ENCODE measurements at regions not wholly inside any gene's neighbourhood (a gene's known extent, or its start where the extent isn't known, plus 50 kb on each side); places are given as distances from the start of the nearest gene placed in this dataset.
"Not testable (repeated sequence)": the region's sequence is repeated elsewhere in the genome, so short reads cannot be mapped to it uniquely, and the experiment has no call there.

DNA sequence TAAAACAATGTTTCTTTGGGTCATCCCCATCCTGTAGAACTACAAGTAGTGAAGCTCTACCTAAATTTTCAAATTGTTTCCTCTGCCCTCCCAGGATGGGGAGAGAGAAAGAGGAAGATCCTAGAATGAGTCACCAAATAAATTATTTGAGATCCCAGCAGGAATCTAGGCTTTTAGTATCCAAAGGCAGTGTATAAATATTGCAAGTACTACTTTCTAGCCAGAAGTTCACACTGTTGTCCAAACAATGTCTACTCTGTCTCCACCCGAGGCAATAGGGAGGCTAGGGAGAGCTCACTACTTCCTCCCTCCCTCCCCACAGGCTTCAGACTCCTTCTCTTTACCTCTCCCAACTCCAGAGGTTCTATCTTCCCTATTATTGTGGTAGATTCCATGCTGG lies 362.8 kb downstream of the MRPS30 start:
- TF ChIP-seq EZH2phosphoT487 (IDR thresholded peaks at IDR 0.05; ENCODE audit: low read depth, severe bottlenecking, unreplicated experiment) = no peak
- TF ChIP-seq CTCF (IDR thresholded peaks at IDR 0.05; ENCODE audit: poor library complexity) = no peak
- TF ChIP-seq EZH2 (IDR thresholded peaks at IDR 0.05; ENCODE audit: borderline replicate concordance) = no peak
- DNase-seq (ENCODE audit: low spot score) = no peak
- no peaks in the 10 kb centered on the region for H3K4me1 ChIP-seq (ENCODE audit: insufficient read depth)

GRCh38 chr5:45172634-45173033 lies 363.9 kb downstream of the MRPS30 start:
- not testable (repeated sequence) for H3K4me1 ChIP-seq (ENCODE audit: insufficient read depth); H3K4me2 ChIP-seq; H3K9me3 ChIP-seq (ENCODE audit: low read depth); H3K36me3 ChIP-seq (replicated peaks; ENCODE audit: insufficient read depth, low read depth); H3K27me3 ChIP-seq; H3K4me3 ChIP-seq; H3K27ac ChIP-seq; DNase-seq (ENCODE audit: low spot score); H3K79me2 ChIP-seq; H4K20me1 ChIP-seq (ENCODE audit: insufficient read depth, poor library complexity, severe bottlenecking); H3K9me2 ChIP-seq (replicated peaks; ENCODE audit: insufficient read depth); H2AFZ ChIP-seq
- 93% methylated on average over 11 of the region's 11 CpGs for WGBS (ENCODE audit: low lambda C conversion rate, missing lambda C conversion rate)

More for the DNA sequence above, 362.8 kb downstream of the MRPS30 start:
- no peaks in the 10 kb centered on the region for H3K36me3 ChIP-seq (replicated peaks; ENCODE audit: insufficient read depth, low read depth)
- no peak overlapping the region for H3K4me3 ChIP-seq
- 67% methylated on average over 1 of the region's 1 CpG for WGBS (ENCODE audit: low lambda C conversion rate, missing lambda C conversion rate)
- no peaks in the 10 kb centered on the region for H3K27me3 ChIP-seq
- no peak overlapping the region for H3K27ac ChIP-seq
- no peak overlapping the region for H2AFZ ChIP-seq
- no peaks in the 10 kb centered on the region for H4K20me1 ChIP-seq (ENCODE audit: insufficient read depth, poor library complexity, severe bottlenecking)
- H3K4me2 ChIP-seq = no peak overlapping the region
- H3K79me2 ChIP-seq = no peaks in the 10 kb centered on the region
- no peaks in the 10 kb centered on the region for H3K9me2 ChIP-seq (replicated peaks; ENCODE audit: insufficient read depth)
- H3K9me3 ChIP-seq (ENCODE audit: low read depth) = no peaks in the 10 kb centered on the region

DNA sequence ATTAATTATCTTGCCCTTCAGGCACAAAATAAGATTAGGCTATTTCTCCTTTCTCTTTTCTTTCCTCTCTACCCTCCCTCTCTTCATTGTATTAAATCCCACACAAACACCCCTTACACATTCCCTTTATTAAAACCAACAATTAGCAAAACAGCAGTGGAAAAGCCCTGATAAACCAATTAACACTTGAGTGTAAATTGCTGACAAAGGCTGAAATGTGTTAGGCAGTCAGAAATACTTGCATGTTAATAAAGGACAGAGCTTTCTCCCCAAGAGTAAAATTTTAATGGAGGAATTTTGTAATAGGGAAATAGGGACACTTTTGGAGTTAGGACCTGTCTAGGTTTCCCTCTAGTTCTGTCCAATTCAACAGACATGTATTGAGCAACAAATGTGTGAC lies 370.9 kb downstream of the MRPS30 start:
- Histone ChIP-seq H3K9me2 (replicated peaks; ENCODE audit: insufficient read depth) (no peaks in the 10 kb centered on the region), H3K27me3 (no peaks in the 10 kb centered on the region), H2AFZ (no peak overlapping the region), H3K4me1 (ENCODE audit: insufficient read depth) (no peaks in the 10 kb centered on the region), H3K4me3 (no peak overlapping the region), H3K79me2 (no peaks in the 10 kb centered on the region), H3K27ac (no peak overlapping the region), H3K4me2 (no peak overlapping the region), H3K9me3 (ENCODE audit: low read depth) (no peaks in the 10 kb centered on the region), H3K36me3 (replicated peaks; ENCODE audit: insufficient read depth, low read depth) (no peaks in the 10 kb centered on the region), H4K20me1 (ENCODE audit: insufficient read depth, poor library complexity, severe bottlenecking) (no peaks in the 10 kb centered on the region)
- no peak for DNase-seq (ENCODE audit: low spot score)
- TF ChIP-seq CTCF (IDR thresholded peaks at IDR 0.05; ENCODE audit: poor library complexity) (no peak), EZH2phosphoT487 (IDR thresholded peaks at IDR 0.05; ENCODE audit: low read depth, severe bottlenecking, unreplicated experiment) (no peak), EZH2 (IDR thresholded peaks at IDR 0.05; ENCODE audit: borderline replicate concordance) (no peak)

DNA sequence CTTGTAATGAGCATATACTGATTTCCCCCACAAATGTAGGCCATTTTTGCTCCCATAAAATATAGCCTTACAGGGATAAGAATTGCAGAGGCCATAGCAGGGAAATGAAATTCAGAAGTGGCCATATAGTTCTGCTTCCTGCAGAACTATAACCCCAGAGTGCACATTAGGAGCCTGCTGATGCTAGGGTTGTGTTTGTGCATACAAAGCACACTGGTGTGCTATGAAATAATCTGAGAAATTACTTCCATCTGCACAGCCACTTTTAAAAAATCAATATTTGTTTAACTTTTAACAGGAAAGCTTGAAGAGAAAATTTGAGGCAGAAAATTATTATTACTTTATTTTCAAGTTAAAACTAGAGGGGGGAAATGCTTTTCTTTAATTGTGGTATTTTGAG lies 380.3 kb downstream of the MRPS30 start:
- TF ChIP-seq EZH2phosphoT487 (IDR thresholded peaks at IDR 0.05; ENCODE audit: low read depth, severe bottlenecking, unreplicated experiment) (no peak), CTCF (IDR thresholded peaks at IDR 0.05; ENCODE audit: poor library complexity) (no peak), EZH2 (IDR thresholded peaks at IDR 0.05; ENCODE audit: borderline replicate concordance) (no peak)
- no peak overlapping the region for H3K4me2 ChIP-seq
- DNase-seq (ENCODE audit: low spot score) = no peak
- no peak overlapping the region for H3K4me3 ChIP-seq
- no peaks in the 10 kb centered on the region for H3K79me2 ChIP-seq
- H3K9me3 ChIP-seq (ENCODE audit: low read depth) = no peaks in the 10 kb centered on the region
- H3K36me3 ChIP-seq (replicated peaks; ENCODE audit: insufficient read depth, low read depth) = no peaks in the 10 kb centered on the region
- no peaks in the 10 kb centered on the region for H3K9me2 ChIP-seq (replicated peaks; ENCODE audit: insufficient read depth)
- no peaks in the 10 kb centered on the region for H4K20me1 ChIP-seq (ENCODE audit: insufficient read depth, poor library complexity, severe bottlenecking)
- no peaks in the 10 kb centered on the region for H3K4me1 ChIP-seq (ENCODE audit: insufficient read depth)
- no peak overlapping the region for H2AFZ ChIP-seq
- H3K27ac ChIP-seq = no peak overlapping the region
- no peaks in the 10 kb centered on the region for H3K27me3 ChIP-seq
